ENCODE measurements at regions not wholly inside any gene's neighbourhood (a gene's known extent, or its start where the extent isn't known, plus 50 kb on each side); places are given as distances from the start of the nearest gene placed in this dataset.

DNA sequence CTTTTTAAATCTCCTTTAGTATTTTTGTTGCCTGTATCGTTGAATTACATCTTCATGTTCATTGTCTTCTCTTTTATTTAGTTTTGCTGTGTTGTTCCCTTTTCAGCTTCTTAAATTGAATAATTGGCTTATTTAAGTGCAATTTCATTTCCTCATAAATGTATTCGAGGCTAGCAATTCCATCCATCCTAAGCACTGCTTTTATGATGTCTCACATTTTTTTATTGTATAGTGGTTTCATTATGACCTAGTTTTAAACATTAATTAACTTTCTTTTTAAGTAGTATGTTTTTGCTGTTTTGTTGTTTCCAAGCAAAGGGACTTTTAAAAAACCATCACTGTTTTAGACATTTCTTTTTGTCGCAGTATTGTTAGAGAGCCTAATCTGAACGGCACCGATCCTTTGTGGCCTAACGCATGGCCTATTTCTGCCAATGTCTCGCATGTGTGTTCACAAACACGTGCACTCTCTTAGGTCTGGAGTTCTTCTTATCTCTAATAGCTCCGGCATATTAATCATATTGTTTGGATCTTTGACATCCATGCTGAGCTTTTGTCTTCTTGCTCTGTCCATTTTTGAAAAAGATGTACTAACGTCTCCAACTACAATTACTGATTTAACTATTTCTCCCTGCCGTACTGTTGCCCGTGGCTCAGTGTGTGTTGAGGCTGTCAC, 59.6 kb upstream of the ZNF516 start:
- TF ChIP-seq, protein P1, sequence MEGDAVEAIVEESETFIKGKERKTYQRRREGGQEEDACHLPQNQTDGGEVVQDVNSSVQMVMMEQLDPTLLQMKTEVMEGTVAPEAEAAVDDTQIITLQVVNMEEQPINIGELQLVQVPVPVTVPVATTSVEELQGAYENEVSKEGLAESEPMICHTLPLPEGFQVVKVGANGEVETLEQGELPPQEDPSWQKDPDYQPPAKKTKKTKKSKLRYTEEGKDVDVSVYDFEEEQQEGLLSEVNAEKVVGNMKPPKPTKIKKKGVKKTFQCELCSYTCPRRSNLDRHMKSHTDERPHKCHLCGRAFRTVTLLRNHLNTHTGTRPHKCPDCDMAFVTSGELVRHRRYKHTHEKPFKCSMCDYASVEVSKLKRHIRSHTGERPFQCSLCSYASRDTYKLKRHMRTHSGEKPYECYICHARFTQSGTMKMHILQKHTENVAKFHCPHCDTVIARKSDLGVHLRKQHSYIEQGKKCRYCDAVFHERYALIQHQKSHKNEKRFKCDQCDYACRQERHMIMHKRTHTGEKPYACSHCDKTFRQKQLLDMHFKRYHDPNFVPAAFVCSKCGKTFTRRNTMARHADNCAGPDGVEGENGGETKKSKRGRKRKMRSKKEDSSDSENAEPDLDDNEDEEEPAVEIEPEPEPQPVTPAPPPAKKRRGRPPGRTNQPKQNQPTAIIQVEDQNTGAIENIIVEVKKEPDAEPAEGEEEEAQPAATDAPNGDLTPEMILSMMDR (IDR thresholded peaks at IDR 0.05; ENCODE audit: unreplicated experiment): no peak
- Mint-ChIP-seq H3K27ac (ENCODE audit: unreplicated experiment) (no peak overlapping the region), H3K27me3 (ENCODE audit: unreplicated experiment) (peaks cover 1% of the 10 kb centered on the region), H3K4me3 (ENCODE audit: unreplicated experiment) (no peak overlapping the region), H3K9me3 (ENCODE audit: unreplicated experiment) (no peaks in the 10 kb centered on the region), H3K36me3 (ENCODE audit: low read depth, unreplicated experiment) (no peaks in the 10 kb centered on the region), H3K4me1 (ENCODE audit: unreplicated experiment) (peaks cover 4% of the 10 kb centered on the region)
- no peak for DNase-seq (ENCODE audit: low spot score)

DNA sequence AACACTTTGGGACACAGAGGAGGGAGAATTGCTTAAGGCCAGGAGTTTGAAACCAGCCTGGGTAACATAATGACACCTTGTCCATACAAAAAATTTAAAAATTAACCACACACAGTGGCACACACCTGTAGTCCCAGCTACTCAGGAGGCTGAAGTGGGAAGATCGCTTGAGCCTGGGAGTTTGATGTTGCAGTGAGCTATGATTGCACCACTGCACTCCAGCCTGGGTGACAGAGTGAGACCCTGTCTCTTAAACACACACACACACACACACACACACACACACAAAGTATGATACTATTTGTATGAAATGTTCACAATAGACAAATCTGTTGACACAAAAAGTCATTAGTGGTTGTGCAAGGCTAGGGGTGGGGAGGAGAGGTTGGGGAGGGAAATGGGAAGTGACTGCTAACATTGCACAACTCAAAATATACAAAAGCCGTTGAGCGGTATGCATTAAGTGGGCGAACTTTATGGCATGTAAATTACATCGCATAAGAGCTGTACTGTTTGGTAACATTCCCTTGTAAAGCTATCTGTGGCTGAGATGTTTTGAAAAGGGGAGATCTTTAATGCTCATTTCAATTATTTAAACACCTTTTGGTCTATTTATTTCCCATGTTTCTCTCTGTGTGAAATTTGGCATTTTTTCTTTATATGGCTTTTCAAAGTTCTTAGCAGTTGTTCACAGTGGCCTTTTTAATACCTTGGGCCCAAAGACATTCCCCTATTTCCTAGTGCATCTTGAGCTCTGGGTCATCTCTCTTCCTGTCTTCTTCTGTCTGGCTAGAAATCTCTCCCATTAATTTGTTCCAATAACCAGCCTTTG, 58.9 kb upstream of the ZNF516 start:
- Mint-ChIP-seq H3K27me3 (ENCODE audit: unreplicated experiment) (peaks cover 3% of the 10 kb centered on the region), H3K27ac (ENCODE audit: unreplicated experiment) (no peak overlapping the region), H3K9me3 (ENCODE audit: unreplicated experiment) (no peaks in the 10 kb centered on the region), H3K4me1 (ENCODE audit: unreplicated experiment) (peaks cover 2% of the 10 kb centered on the region), H3K4me3 (ENCODE audit: unreplicated experiment) (no peak overlapping the region), H3K36me3 (ENCODE audit: low read depth, unreplicated experiment) (no peaks in the 10 kb centered on the region)
- TF ChIP-seq, protein P1 (IDR thresholded peaks at IDR 0.05; ENCODE audit: unreplicated experiment): no peak
- DNase-seq (ENCODE audit: low spot score): no peak

DNA sequence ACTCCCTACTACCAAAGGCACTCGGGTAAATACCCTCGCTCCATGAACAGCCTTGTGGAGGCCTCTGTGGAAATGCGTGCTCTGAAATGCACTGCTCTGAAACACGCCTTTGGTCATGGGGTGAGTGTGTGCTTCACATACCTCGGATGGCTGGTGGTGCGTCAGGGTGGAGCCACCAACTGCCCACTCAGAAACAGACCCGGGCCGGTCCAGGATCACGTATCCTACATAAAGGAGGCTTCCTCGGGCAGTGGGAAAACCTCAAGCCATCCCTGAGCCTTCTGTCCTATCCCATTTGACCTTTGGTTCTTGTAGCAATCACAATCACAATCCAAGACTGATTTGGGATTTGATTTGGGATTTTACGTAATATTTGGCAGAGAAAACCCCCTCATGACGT, 53.5 kb upstream of the ZNF516 start:
- no peak for DNase-seq (ENCODE audit: low spot score)
- Mint-ChIP-seq H3K4me3 (ENCODE audit: unreplicated experiment) (no peak overlapping the region), H3K36me3 (ENCODE audit: low read depth, unreplicated experiment) (no peaks in the 10 kb centered on the region), H3K9me3 (ENCODE audit: unreplicated experiment) (no peaks in the 10 kb centered on the region), H3K27ac (ENCODE audit: unreplicated experiment) (no peak overlapping the region), H3K4me1 (ENCODE audit: unreplicated experiment) (peaks cover 34% of the 10 kb centered on the region), H3K27me3 (ENCODE audit: unreplicated experiment) (peaks cover 9% of the 10 kb centered on the region)
- TF ChIP-seq, protein P1 (IDR thresholded peaks at IDR 0.05; ENCODE audit: unreplicated experiment): no peak

DNA sequence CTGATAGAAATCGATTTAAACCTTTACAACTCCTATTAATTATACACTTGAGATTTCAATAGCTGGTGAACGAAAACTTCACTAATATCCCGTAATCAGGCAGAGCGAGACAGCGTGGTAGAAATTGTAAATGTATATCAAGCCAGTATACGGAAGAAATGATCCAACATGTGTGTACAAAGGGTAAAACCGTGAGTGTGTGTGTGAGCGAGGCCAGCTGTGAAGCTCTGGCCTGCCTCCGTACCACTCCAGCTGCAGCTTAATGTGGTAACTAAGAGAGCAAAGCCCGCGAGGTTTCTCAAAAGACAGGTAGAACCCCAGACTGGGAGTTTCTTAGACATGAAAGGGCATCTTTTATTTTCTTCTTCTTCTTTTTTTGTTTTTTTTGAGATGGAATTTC, 52.3 kb upstream of the ZNF516 start:
- peaks cover 34% of the 10 kb centered on the region for H3K4me1 Mint-ChIP-seq (ENCODE audit: unreplicated experiment)
- H3K27me3 Mint-ChIP-seq (ENCODE audit: unreplicated experiment): peaks cover 9% of the 10 kb centered on the region
- TF ChIP-seq, protein P1 (IDR thresholded peaks at IDR 0.05; ENCODE audit: unreplicated experiment): no peak
- no peaks in the 10 kb centered on the region for H3K36me3 Mint-ChIP-seq (ENCODE audit: low read depth, unreplicated experiment)
- no peak overlapping the region for H3K4me3 Mint-ChIP-seq (ENCODE audit: unreplicated experiment)
- H3K9me3 Mint-ChIP-seq (ENCODE audit: unreplicated experiment): no peaks in the 10 kb centered on the region
- H3K27ac Mint-ChIP-seq (ENCODE audit: unreplicated experiment): peak overlapping the region; percentile 80
- DNase-seq (ENCODE audit: low spot score): no peak

DNA sequence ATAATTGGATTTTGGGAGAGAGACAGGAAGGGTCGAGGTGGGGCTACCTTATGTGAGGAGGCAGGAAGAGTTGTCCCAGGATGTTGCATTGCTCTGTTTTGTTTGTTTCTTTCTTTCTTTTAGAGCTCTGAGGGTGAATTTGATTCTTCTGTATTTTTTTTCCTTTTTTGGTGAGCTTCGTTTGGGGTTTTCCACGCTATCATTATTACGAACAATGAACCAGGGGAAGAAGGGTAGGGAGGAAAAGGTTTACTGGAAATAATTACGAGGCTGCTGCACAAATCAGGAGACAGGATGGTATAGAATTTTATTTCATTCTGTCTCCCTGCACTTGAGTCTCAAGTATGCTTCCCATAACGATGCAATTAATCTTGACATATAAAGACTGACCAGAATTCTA, 51.4 kb upstream of the ZNF516 start:
- TF ChIP-seq, protein P1 (IDR thresholded peaks at IDR 0.05; ENCODE audit: unreplicated experiment): no peak
- Mint-ChIP-seq H3K36me3 (ENCODE audit: low read depth, unreplicated experiment) (no peaks in the 10 kb centered on the region), H3K4me1 (ENCODE audit: unreplicated experiment) (peaks cover 34% of the 10 kb centered on the region), H3K4me3 (ENCODE audit: unreplicated experiment) (peak overlapping the region; percentile 53), H3K27me3 (ENCODE audit: unreplicated experiment) (peaks cover 8% of the 10 kb centered on the region), H3K27ac (ENCODE audit: unreplicated experiment) (peak overlapping the region; percentile 80), H3K9me3 (ENCODE audit: unreplicated experiment) (no peaks in the 10 kb centered on the region)
- no peak for DNase-seq (ENCODE audit: low spot score)

All from endothelial cell (in vitro differentiated cells).